Thyroid gland (tissue), 4 donors: ENCODE measurements at regions not wholly inside any gene's neighbourhood (a gene's known extent, or its start where the extent isn't known, plus 50 kb on each side); places are given as distances from the start of the nearest gene placed in this dataset.

Experiments used
- POLR2A ChIP-seq, 2 donors: fragments of 450-650 bp; IDR thresholded peaks; one replicate each; pipeline ENCODE4 v1.6.1; 2017; ENCODE audit warnings: antibody characterized with exemption in 2 of 2, mild to moderate bottlenecking in 2 of 2, moderate library complexity in 1 of 2
- TF ChIP-seq, protein P1 (sequence below), 6 experiments: fragments of 200-600 bp in 3 of 6; fragments of 450-650 bp in 3 of 6; sonication (generic) in 3 of 6; IDR thresholded peaks; one replicate each; pipeline ENCODE4 v1.5.1; 2016 to 2019; ENCODE audit warnings: antibody characterized with exemption in 6 of 6, mild to moderate bottlenecking in 2 of 6, inconsistent platforms in 1 of 6, moderate library complexity in 1 of 6

- TF ChIP-seq, protein P1, sequence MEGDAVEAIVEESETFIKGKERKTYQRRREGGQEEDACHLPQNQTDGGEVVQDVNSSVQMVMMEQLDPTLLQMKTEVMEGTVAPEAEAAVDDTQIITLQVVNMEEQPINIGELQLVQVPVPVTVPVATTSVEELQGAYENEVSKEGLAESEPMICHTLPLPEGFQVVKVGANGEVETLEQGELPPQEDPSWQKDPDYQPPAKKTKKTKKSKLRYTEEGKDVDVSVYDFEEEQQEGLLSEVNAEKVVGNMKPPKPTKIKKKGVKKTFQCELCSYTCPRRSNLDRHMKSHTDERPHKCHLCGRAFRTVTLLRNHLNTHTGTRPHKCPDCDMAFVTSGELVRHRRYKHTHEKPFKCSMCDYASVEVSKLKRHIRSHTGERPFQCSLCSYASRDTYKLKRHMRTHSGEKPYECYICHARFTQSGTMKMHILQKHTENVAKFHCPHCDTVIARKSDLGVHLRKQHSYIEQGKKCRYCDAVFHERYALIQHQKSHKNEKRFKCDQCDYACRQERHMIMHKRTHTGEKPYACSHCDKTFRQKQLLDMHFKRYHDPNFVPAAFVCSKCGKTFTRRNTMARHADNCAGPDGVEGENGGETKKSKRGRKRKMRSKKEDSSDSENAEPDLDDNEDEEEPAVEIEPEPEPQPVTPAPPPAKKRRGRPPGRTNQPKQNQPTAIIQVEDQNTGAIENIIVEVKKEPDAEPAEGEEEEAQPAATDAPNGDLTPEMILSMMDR (IDR thresholded peaks at IDR 0.05): no peak
- no peak for TF ChIP-seq POLR2A (IDR thresholded peaks at IDR 0.05)
Observed at GRCh38 chr12:105487963-105488362, 157.5 kb downstream of the C12orf75 start.
